OCI-LY3 (cell line): ENCODE measurements at regions not wholly inside any gene's neighbourhood (a gene's known extent, or its start where the extent isn't known, plus 50 kb on each side); places are given as distances from the start of the nearest gene placed in this dataset.

Experiments
- EZH2phosphoT487 ChIP-seq: fragments of 200-600 bp; shearing (Covaris generic); IDR thresholded peaks from 2 replicates; pipeline ENCODE4 v1.6.1; 2018; ENCODE audit warnings: antibody characterized with exemption, mixed run types, low read depth
- TF ChIP-seq, protein P1 (sequence below): fragments of 200-600, 300-600 bp; sonication (generic); IDR thresholded peaks from 2 replicates; pipeline ENCODE4 v1.5.1; 2014; ENCODE audit warnings: antibody characterized with exemption, low read length, low read depth

DNA sequence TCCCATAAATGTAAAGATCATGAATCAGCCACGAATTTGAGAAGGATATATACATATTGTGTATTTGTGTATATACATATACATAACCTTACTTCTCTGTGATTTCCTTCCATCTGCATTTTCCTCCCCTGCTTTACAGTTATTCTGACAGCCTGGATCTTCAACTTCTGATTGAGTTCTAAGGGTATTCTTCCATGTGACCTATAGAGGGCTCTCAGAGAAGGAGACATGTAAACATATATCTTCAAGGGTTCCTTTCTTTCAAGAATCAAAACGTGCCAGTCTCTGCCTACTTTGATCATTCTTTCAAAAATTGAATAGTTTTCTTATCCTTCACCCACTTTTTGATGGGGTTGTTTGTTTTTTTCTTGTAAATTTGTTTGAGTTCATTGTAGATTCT is 453.7 kb upstream of the POT1 start:
- TF ChIP-seq, protein P1, sequence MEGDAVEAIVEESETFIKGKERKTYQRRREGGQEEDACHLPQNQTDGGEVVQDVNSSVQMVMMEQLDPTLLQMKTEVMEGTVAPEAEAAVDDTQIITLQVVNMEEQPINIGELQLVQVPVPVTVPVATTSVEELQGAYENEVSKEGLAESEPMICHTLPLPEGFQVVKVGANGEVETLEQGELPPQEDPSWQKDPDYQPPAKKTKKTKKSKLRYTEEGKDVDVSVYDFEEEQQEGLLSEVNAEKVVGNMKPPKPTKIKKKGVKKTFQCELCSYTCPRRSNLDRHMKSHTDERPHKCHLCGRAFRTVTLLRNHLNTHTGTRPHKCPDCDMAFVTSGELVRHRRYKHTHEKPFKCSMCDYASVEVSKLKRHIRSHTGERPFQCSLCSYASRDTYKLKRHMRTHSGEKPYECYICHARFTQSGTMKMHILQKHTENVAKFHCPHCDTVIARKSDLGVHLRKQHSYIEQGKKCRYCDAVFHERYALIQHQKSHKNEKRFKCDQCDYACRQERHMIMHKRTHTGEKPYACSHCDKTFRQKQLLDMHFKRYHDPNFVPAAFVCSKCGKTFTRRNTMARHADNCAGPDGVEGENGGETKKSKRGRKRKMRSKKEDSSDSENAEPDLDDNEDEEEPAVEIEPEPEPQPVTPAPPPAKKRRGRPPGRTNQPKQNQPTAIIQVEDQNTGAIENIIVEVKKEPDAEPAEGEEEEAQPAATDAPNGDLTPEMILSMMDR, result peak; percentile 41
- TF ChIP-seq EZH2phosphoT487, result no peak
